ENCODE measurements at regions not wholly inside any gene's neighbourhood (a gene's known extent, or its start where the extent isn't known, plus 50 kb on each side); places are given as distances from the start of the nearest gene placed in this dataset.

GRCh38 chr4:169854090-169854489, 96.3 kb upstream of the HPF1 start:
- intact Hi-C loops (cut with micrococcal nuclease; ENCODE audit: unreplicated experiment), result no loop called here

GRCh38 chr4:169852481-169852880, 94.7 kb upstream of the HPF1 start:
- intact Hi-C loops (cut with micrococcal nuclease; ENCODE audit: unreplicated experiment), result no loop called here

More at GRCh38 chr4:169854090-169854489, 96.3 kb upstream of the HPF1 start:
- no TSS peak for BruUV-seq (replicated peaks)
- Mint-ChIP-seq H3K9me3 (ENCODE audit: unreplicated experiment) (no peaks in the 10 kb centered on the region), H3K27ac (ENCODE audit: unreplicated experiment) (no peak overlapping the region), H3K36me3 (ENCODE audit: insufficient read depth, unreplicated experiment) (no peaks in the 10 kb centered on the region), H3K4me1 (ENCODE audit: low read depth, unreplicated experiment) (peaks cover 4% of the 10 kb centered on the region), H3K27me3 (ENCODE audit: insufficient read depth, unreplicated experiment) (peaks cover 2% of the 10 kb centered on the region), H3K4me3 (ENCODE audit: unreplicated experiment) (no peak overlapping the region)
- TF ChIP-seq CTCF (IDR thresholded peaks at IDR 0.05; ENCODE audit: insufficient read depth in 1 of 2, low read depth in 1 of 2, low read length in 1 of 2, severe bottlenecking in 1 of 2, unreplicated experiment in 1 of 2), result no peak
- no peaks in the 10 kb centered on the region for H3K9me3 ChIP-seq
- no peak overlapping the region for H3K4me3 ChIP-seq (ENCODE audit: low read depth, low read length)
- no peaks in the 10 kb centered on the region for H3K27me3 ChIP-seq (replicated peaks; ENCODE audit: control insufficient read depth, insufficient read depth, low read length)
- POLR2A ChIA-PET, result no interaction called here
- no peaks in the 10 kb centered on the region for H3K4me1 ChIP-seq
- DNase-seq, result no peak
- CTCF ChIA-PET, result no interaction called here
- no peaks in the 10 kb centered on the region for H3K36me3 ChIP-seq (ENCODE audit: control insufficient read depth, insufficient read depth, low read length)

GRCh38 chr4:169851750-169852149, 94.0 kb upstream of the HPF1 start:
- H3K27me3 Mint-ChIP-seq (ENCODE audit: insufficient read depth, unreplicated experiment), result peaks cover 2% of the 10 kb centered on the region
- H3K4me1 Mint-ChIP-seq (ENCODE audit: low read depth, unreplicated experiment), result peaks cover 6% of the 10 kb centered on the region
- no peaks in the 10 kb centered on the region for H3K9me3 Mint-ChIP-seq (ENCODE audit: unreplicated experiment)
- TF ChIP-seq CTCF (IDR thresholded peaks at IDR 0.05; ENCODE audit: insufficient read depth in 1 of 2, low read depth in 1 of 2, low read length in 1 of 2, severe bottlenecking in 1 of 2, unreplicated experiment in 1 of 2), result no peak
- Histone ChIP-seq H3K4me1 (no peaks in the 10 kb centered on the region), H3K36me3 (ENCODE audit: control insufficient read depth, insufficient read depth, low read length) (no peaks in the 10 kb centered on the region), H3K27me3 (replicated peaks; ENCODE audit: control insufficient read depth, insufficient read depth, low read length) (no peaks in the 10 kb centered on the region), H3K4me3 (ENCODE audit: low read depth, low read length) (no peak overlapping the region), H3K9me3 (no peaks in the 10 kb centered on the region)
- H3K36me3 Mint-ChIP-seq (ENCODE audit: insufficient read depth, unreplicated experiment), result no peaks in the 10 kb centered on the region
- ChIA-PET CTCF (no interaction called here), POLR2A (no interaction called here)
- H3K4me3 Mint-ChIP-seq (ENCODE audit: unreplicated experiment), result no peak overlapping the region
- DNase-seq, result no peak
- intact Hi-C loops (cut with micrococcal nuclease; ENCODE audit: unreplicated experiment), result no loop called here
- H3K27ac Mint-ChIP-seq (ENCODE audit: unreplicated experiment), result no peak overlapping the region
- BruUV-seq (replicated peaks), result no TSS peak

More at GRCh38 chr4:169852481-169852880, 94.7 kb upstream of the HPF1 start:
- H3K36me3 Mint-ChIP-seq (ENCODE audit: insufficient read depth, unreplicated experiment), result no peaks in the 10 kb centered on the region
- no peaks in the 10 kb centered on the region for H3K9me3 ChIP-seq
- H3K9me3 Mint-ChIP-seq (ENCODE audit: unreplicated experiment), result no peaks in the 10 kb centered on the region
- H3K36me3 ChIP-seq (ENCODE audit: control insufficient read depth, insufficient read depth, low read length), result no peaks in the 10 kb centered on the region
- no peaks in the 10 kb centered on the region for H3K27me3 ChIP-seq (replicated peaks; ENCODE audit: control insufficient read depth, insufficient read depth, low read length)
- no peak overlapping the region for H3K4me3 ChIP-seq (ENCODE audit: low read depth, low read length)
- ChIA-PET POLR2A (no interaction called here), CTCF (no interaction called here)
- no peak for DNase-seq
- TF ChIP-seq CTCF (IDR thresholded peaks at IDR 0.05; ENCODE audit: insufficient read depth in 1 of 2, low read depth in 1 of 2, low read length in 1 of 2, severe bottlenecking in 1 of 2, unreplicated experiment in 1 of 2), result no peak
- peaks cover 6% of the 10 kb centered on the region for H3K4me1 Mint-ChIP-seq (ENCODE audit: low read depth, unreplicated experiment)
- H3K27me3 Mint-ChIP-seq (ENCODE audit: insufficient read depth, unreplicated experiment), result peaks cover 2% of the 10 kb centered on the region
- BruUV-seq (replicated peaks), result no TSS peak
- H3K4me1 ChIP-seq, result no peaks in the 10 kb centered on the region
- no peak overlapping the region for H3K4me3 Mint-ChIP-seq (ENCODE audit: unreplicated experiment)
- H3K27ac Mint-ChIP-seq (ENCODE audit: unreplicated experiment), result no peak overlapping the region

Measured in Caco-2 (cell line).